Immature natural killer cell (primary cell): ENCODE measurements at regions not wholly inside any gene's neighbourhood (a gene's known extent, or its start where the extent isn't known, plus 50 kb on each side); places are given as distances from the start of the nearest gene placed in this dataset.
"Not testable (repeated sequence)": the region's sequence is repeated elsewhere in the genome, so short reads cannot be mapped to it uniquely, and the experiment has no call there.

Experiments
- DNase-seq, 3 donors: peaks; one replicate each; pipeline ENCODE4 v3.0.0; 2022; ENCODE audit warnings: mixed read lengths in 1 of 3
- H3K27ac Mint-ChIP-seq, 6 donors: one replicate each; pipeline ENCODE4 v1.8.0; 2020; ENCODE audit warnings: mixed read lengths in 6 of 6, mild to moderate bottlenecking in 5 of 6, inconsistent platforms in 4 of 6, moderate library complexity in 3 of 6
- H3K27me3 Mint-ChIP-seq, 3 donors: one replicate each; pipeline ENCODE4 v1.8.0; 2020 to 2021; ENCODE audit warnings: low read depth in 3 of 3, mild to moderate bottlenecking in 3 of 3, mixed read lengths in 3 of 3, moderate library complexity in 3 of 3, inconsistent platforms in 1 of 3
- H3K36me3 Mint-ChIP-seq, 3 donors: one replicate each; pipeline ENCODE4 v1.8.0; 2020; ENCODE audit warnings: mixed read lengths in 3 of 3, inconsistent platforms in 2 of 3, mild to moderate bottlenecking in 2 of 3
- H3K4me1 Mint-ChIP-seq, 2 donors: one replicate each; pipeline ENCODE4 v1.8.0; 2020; ENCODE audit warnings: inconsistent platforms in 2 of 2, mild to moderate bottlenecking in 2 of 2, mixed read lengths in 2 of 2, moderate library complexity in 1 of 2
- H3K4me3 Mint-ChIP-seq, 5 donors: one replicate each; pipeline ENCODE4 v1.8.0; 2020; ENCODE audit warnings: mild to moderate bottlenecking in 5 of 5, mixed read lengths in 5 of 5, inconsistent platforms in 3 of 5, moderate library complexity in 3 of 5
- H3K9me3 Mint-ChIP-seq, 6 donors: one replicate each; pipeline ENCODE4 v1.8.0; 2020; ENCODE audit warnings: mild to moderate bottlenecking in 6 of 6, mixed read lengths in 6 of 6, inconsistent platforms in 4 of 6, moderate library complexity in 3 of 6

- Mint-ChIP-seq H3K36me3 (no peaks in the 10 kb centered on the region), H3K27ac (no peak overlapping the region), H3K4me1 (no peaks in the 10 kb centered on the region), H3K9me3 (peaks cover 0 to 12% (median 6%) of the 10 kb centered on the region in 6 donors), H3K4me3 (no peak overlapping the region), H3K27me3 (no peaks in the 10 kb centered on the region)
- no peak for DNase-seq
Measured at GRCh38 chr10:52558090-52558489, 214.5 kb downstream of the MBL2 start.

GRCh38 chr10:52561322-52561721 is 211.3 kb downstream of the MBL2 start:
- H3K4me3 Mint-ChIP-seq, result no peak overlapping the region
- H3K36me3 Mint-ChIP-seq, result no peaks in the 10 kb centered on the region
- H3K27me3 Mint-ChIP-seq, result no peaks in the 10 kb centered on the region
- no peaks in the 10 kb centered on the region for H3K4me1 Mint-ChIP-seq
- peaks cover 0 to 10% (median under 1%) of the 10 kb centered on the region in 6 donors for H3K9me3 Mint-ChIP-seq
- DNase-seq, result no peak
- no peak overlapping the region for H3K27ac Mint-ChIP-seq

GRCh38 chr10:52563360-52563759 is 209.2 kb downstream of the MBL2 start:
- Mint-ChIP-seq H3K4me1 (no peaks in the 10 kb centered on the region), H3K27ac (no peak overlapping the region), H3K27me3 (no peaks in the 10 kb centered on the region), H3K4me3 (no peak overlapping the region), H3K36me3 (no peaks in the 10 kb centered on the region), H3K9me3 (peaks cover 0 to 10% (median under 1%) of the 10 kb centered on the region in 6 donors)
- DNase-seq, result no peak

GRCh38 chr10:52566471-52567246 is 205.9 kb downstream of the MBL2 start:
- DNase-seq, result no peak
- no peak overlapping the region for H3K4me3 Mint-ChIP-seq
- no peak overlapping the region for H3K27ac Mint-ChIP-seq
- peaks cover 0 to 2% (median 0%) of the 10 kb centered on the region in 3 donors for H3K27me3 Mint-ChIP-seq
- H3K4me1 Mint-ChIP-seq, result no peaks in the 10 kb centered on the region
- peaks cover 0 to 16% (median 1%) of the 10 kb centered on the region in 6 donors for H3K9me3 Mint-ChIP-seq
- no peaks in the 10 kb centered on the region for H3K36me3 Mint-ChIP-seq

- H3K4me1 Mint-ChIP-seq, result no peaks in the 10 kb centered on the region
- H3K9me3 Mint-ChIP-seq, result peaks cover 0 to 16% (median 1%) of the 10 kb centered on the region in 6 donors
- peaks cover 0 to 2% (median 0%) of the 10 kb centered on the region in 3 donors for H3K27me3 Mint-ChIP-seq
Measured at GRCh38 chr10:52567247-52567580, 205.4 kb downstream of the MBL2 start.

GRCh38 chr10:52568309-52568708 is 204.3 kb downstream of the MBL2 start:
- Mint-ChIP-seq H3K4me1 (no peaks in the 10 kb centered on the region), H3K4me3 (no peak overlapping the region), H3K9me3 (peaks cover 0 to 16% (median 1%) of the 10 kb centered on the region in 6 donors), H3K27me3 (peaks cover 0 to 2% (median 0%) of the 10 kb centered on the region in 3 donors), H3K36me3 (no peaks in the 10 kb centered on the region), H3K27ac (no peak overlapping the region)
- DNase-seq, result no peak

More at GRCh38 chr10:52567247-52567580, 205.4 kb downstream of the MBL2 start:
- Mint-ChIP-seq H3K4me3 (no peak overlapping the region), H3K27ac (no peak overlapping the region), H3K36me3 (no peaks in the 10 kb centered on the region)
- DNase-seq, result no peak

- peaks cover 0 to 11% (median under 1%) of the 10 kb centered on the region in 6 donors for H3K9me3 Mint-ChIP-seq
Measured at GRCh38 chr10:52570490-52570889, 202.1 kb downstream of the MBL2 start.

GRCh38 chr10:52571018-52571417 is 201.6 kb downstream of the MBL2 start:
- peaks cover 0 to 2% (median 2%) of the 10 kb centered on the region in 3 donors for H3K27me3 Mint-ChIP-seq
- DNase-seq, result no peak
- no peak overlapping the region for H3K27ac Mint-ChIP-seq
- no peaks in the 10 kb centered on the region for H3K4me1 Mint-ChIP-seq
- H3K9me3 Mint-ChIP-seq, result peaks cover 0 to 11% (median under 1%) of the 10 kb centered on the region in 6 donors
- H3K36me3 Mint-ChIP-seq, result no peaks in the 10 kb centered on the region
- H3K4me3 Mint-ChIP-seq, result no peak overlapping the region

More at GRCh38 chr10:52570490-52570889, 202.1 kb downstream of the MBL2 start:
- Mint-ChIP-seq H3K27ac (no peak overlapping the region), H3K4me3 (no peak overlapping the region), H3K36me3 (no peaks in the 10 kb centered on the region), H3K27me3 (peaks cover 0 to 2% (median 0%) of the 10 kb centered on the region in 3 donors), H3K4me1 (no peaks in the 10 kb centered on the region)
- DNase-seq, result no peak

- H3K27ac Mint-ChIP-seq, result no peak overlapping the region
- peaks cover 0 to 11% (median under 1%) of the 10 kb centered on the region in 6 donors for H3K9me3 Mint-ChIP-seq
- H3K27me3 Mint-ChIP-seq, result peaks cover 0 to 2% (median 2%) of the 10 kb centered on the region in 3 donors
- no peak overlapping the region for H3K4me3 Mint-ChIP-seq
- H3K36me3 Mint-ChIP-seq, result no peaks in the 10 kb centered on the region
- no peaks in the 10 kb centered on the region for H3K4me1 Mint-ChIP-seq
- DNase-seq, result no peak
Measured at GRCh38 chr10:52571516-52572182, 200.9 kb downstream of the MBL2 start.

- H3K4me1 Mint-ChIP-seq, result no peaks in the 10 kb centered on the region
- no peak for DNase-seq
- H3K27me3 Mint-ChIP-seq, result peaks cover 0 to 2% (median 2%) of the 10 kb centered on the region in 3 donors
- H3K4me3 Mint-ChIP-seq, result no peak overlapping the region
- H3K9me3 Mint-ChIP-seq, result peaks cover 0 to 21% (median under 1%) of the 10 kb centered on the region in 6 donors
- H3K27ac Mint-ChIP-seq, result no peak overlapping the region
- H3K36me3 Mint-ChIP-seq, result no peaks in the 10 kb centered on the region
Measured at GRCh38 chr10:52573347-52573746, 199.2 kb downstream of the MBL2 start.

GRCh38 chr10:52574697-52575096 is 197.9 kb downstream of the MBL2 start:
- no peak for DNase-seq
- H3K27me3 Mint-ChIP-seq, result peaks cover 0 to 2% (median 0%) of the 10 kb centered on the region in 3 donors
- no peaks in the 10 kb centered on the region for H3K36me3 Mint-ChIP-seq
- no peak overlapping the region for H3K4me3 Mint-ChIP-seq
- H3K4me1 Mint-ChIP-seq, result no peaks in the 10 kb centered on the region
- peaks cover 0 to 20% (median under 1%) of the 10 kb centered on the region in 6 donors for H3K9me3 Mint-ChIP-seq
- H3K27ac Mint-ChIP-seq, result no peak overlapping the region

- Mint-ChIP-seq H3K36me3 (no peaks in the 10 kb centered on the region), H3K4me3 (no peak overlapping the region), H3K4me1 (no peaks in the 10 kb centered on the region), H3K27ac (no peak overlapping the region), H3K27me3 (peaks cover 0 to 3% (median 0%) of the 10 kb centered on the region in 3 donors), H3K9me3 (peaks cover 1 to 26% (median 4%) of the 10 kb centered on the region in 6 donors)
- DNase-seq, result no peak
Measured at GRCh38 chr10:52577047-52577446, 195.5 kb downstream of the MBL2 start.

GRCh38 chr10:52578871-52579405 is 193.6 kb downstream of the MBL2 start:
- H3K9me3 Mint-ChIP-seq, result peaks cover 2 to 32% (median 11%) of the 10 kb centered on the region in 6 donors
- no peaks in the 10 kb centered on the region for H3K36me3 Mint-ChIP-seq
- no peaks in the 10 kb centered on the region for H3K4me1 Mint-ChIP-seq
- no peak overlapping the region for H3K4me3 Mint-ChIP-seq
- H3K27me3 Mint-ChIP-seq, result peaks cover 0 to 3% (median 0%) of the 10 kb centered on the region in 3 donors
- DNase-seq, result no peak
- no peak overlapping the region for H3K27ac Mint-ChIP-seq

GRCh38 chr10:52581636-52582035 is 190.9 kb downstream of the MBL2 start:
- peaks cover 8 to 39% (median 17%) of the 10 kb centered on the region in 6 donors for H3K9me3 Mint-ChIP-seq

More at GRCh38 chr10:52581636-52582035, 190.9 kb downstream of the MBL2 start:
- H3K27me3 Mint-ChIP-seq, H3K36me3 Mint-ChIP-seq, H3K27ac Mint-ChIP-seq, DNase-seq, H3K4me3 Mint-ChIP-seq, H3K4me1 Mint-ChIP-seq: not testable (repeated sequence)
